Transverse colon (tissue), 4 donors: ENCODE measurements at regions not wholly inside any gene's neighbourhood (a gene's known extent, or its start where the extent isn't known, plus 50 kb on each side); places are given as distances from the start of the nearest gene placed in this dataset.

Source experiments
- POLR2A ChIP-seq: fragments of 450-650 bp; IDR thresholded peaks from one replicate; pipeline ENCODE4 v1.6.1; 2016; ENCODE audit warnings: antibody characterized with exemption, mild to moderate bottlenecking, moderate library complexity
- POLR2AphosphoS5 ChIP-seq, 3 donors: sonication (generic); formaldehyde crosslinking; IDR thresholded peaks; one replicate each; pipeline ENCODE4 v1.6.1; 2016; ENCODE audit warnings: antibody characterized with exemption in 3 of 3
- TF ChIP-seq, protein P1 (sequence below), 5 experiments: fragments of 200-600 bp in 3 of 5; fragments of 450-650 bp in 2 of 5; sonication (generic) in 3 of 5; IDR thresholded peaks; 1 replicate in 2 of 5; 2 replicates in 3 of 5; pipeline ENCODE4 v1.5.1; 2016 to 2017; ENCODE audit warnings: antibody characterized with exemption in 5 of 5, inconsistent platforms in 3 of 5, mild to moderate bottlenecking in 2 of 5, moderate library complexity in 1 of 5

DNA sequence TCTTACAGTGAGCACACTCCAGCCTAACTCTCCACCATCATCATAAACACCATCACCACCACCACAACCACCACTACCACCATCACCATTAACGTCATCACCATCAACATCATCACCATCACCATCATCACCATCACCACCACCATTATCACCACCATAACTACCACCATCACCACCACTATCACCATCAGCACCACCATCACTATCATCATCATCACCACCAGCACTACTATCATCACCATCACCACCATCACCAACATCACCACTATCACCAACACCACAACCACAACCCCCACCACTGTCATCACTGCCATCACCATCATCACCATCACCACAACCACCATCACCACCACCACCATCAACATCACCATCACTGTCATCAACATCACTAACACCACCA lies 279.0 kb upstream of the TCERG1L start:
- TF ChIP-seq, protein P1, sequence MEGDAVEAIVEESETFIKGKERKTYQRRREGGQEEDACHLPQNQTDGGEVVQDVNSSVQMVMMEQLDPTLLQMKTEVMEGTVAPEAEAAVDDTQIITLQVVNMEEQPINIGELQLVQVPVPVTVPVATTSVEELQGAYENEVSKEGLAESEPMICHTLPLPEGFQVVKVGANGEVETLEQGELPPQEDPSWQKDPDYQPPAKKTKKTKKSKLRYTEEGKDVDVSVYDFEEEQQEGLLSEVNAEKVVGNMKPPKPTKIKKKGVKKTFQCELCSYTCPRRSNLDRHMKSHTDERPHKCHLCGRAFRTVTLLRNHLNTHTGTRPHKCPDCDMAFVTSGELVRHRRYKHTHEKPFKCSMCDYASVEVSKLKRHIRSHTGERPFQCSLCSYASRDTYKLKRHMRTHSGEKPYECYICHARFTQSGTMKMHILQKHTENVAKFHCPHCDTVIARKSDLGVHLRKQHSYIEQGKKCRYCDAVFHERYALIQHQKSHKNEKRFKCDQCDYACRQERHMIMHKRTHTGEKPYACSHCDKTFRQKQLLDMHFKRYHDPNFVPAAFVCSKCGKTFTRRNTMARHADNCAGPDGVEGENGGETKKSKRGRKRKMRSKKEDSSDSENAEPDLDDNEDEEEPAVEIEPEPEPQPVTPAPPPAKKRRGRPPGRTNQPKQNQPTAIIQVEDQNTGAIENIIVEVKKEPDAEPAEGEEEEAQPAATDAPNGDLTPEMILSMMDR (IDR thresholded peaks at IDR 0.05), result no peak
- no peak for TF ChIP-seq POLR2A
- no peak for TF ChIP-seq POLR2AphosphoS5 (IDR thresholded peaks at IDR 0.05)
